ENCODE measurements at regions not wholly inside any gene's neighbourhood (a gene's known extent, or its start where the extent isn't known, plus 50 kb on each side); places are given as distances from the start of the nearest gene placed in this dataset.
"Not testable (repeated sequence)": the region's sequence is repeated elsewhere in the genome, so short reads cannot be mapped to it uniquely, and the experiment has no call there.

DNA sequence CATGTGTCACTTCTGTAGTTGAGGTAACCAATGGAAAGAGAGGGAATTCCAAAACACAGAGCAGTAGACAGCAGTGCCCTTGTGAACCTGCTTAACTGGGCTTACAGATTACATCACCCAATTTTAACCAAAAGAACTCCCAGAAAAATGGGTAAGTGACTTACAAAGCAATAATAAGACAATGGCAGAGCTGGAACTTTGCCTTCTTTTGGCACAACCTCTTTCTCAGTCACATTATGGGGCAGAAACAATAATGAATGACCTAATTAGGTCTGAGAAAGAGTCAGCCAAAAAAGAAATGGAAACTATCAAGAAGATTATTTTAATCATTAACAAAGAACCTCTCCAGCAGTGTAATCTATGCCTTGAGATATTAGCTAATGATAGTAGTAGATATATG, 146.5 kb downstream of the SPATA31D1 start:
- Histone ChIP-seq H3K9ac (ENCODE audit: insufficient read depth in 1 of 2, low read depth in 2 of 2, low read length in 2 of 2) (no peak overlapping the region), H3K36me3 (ENCODE audit: control insufficient read depth, insufficient read depth, low read length) (no peaks in the 10 kb centered on the region), H3K4me2 (ENCODE audit: insufficient read depth, low read length) (no peak overlapping the region), H3K4me1 (replicated peaks in 1 of 2; ENCODE audit: control insufficient read depth in 2 of 2, insufficient read depth in 2 of 2, low read length in 2 of 2) (no peaks in the 10 kb centered on the region), H3K27me3 (ENCODE audit: control insufficient read depth in 2 of 2, insufficient read depth in 2 of 2, low read length in 2 of 2) (no peaks in the 10 kb centered on the region), H3K79me2 (ENCODE audit: control insufficient read depth, insufficient read depth, low read length) (no peaks in the 10 kb centered on the region), H3K4me3 (no peak overlapping the region), H4K20me1 (replicated peaks; ENCODE audit: control insufficient read depth, insufficient read depth, low read length) (no peaks in the 10 kb centered on the region), H2AFZ (ENCODE audit: low read depth, low read length) (no peak overlapping the region), H3K9me3 (replicated peaks; ENCODE audit: control insufficient read depth, insufficient read depth, low read depth, low read length) (no peaks in the 10 kb centered on the region), H3K27ac (ENCODE audit: extremely low read depth, low read depth, low read length) (no peak overlapping the region), H3K9me1 (ENCODE audit: control insufficient read depth, insufficient read depth, low read length) (no peaks in the 10 kb centered on the region)
- CTCF ChIA-PET (ENCODE audit: low intra/inter-chr PET ratio): no interaction called here
- POLR2A ChIA-PET: no interaction called here
- ATAC-seq: no peak
- no peak for FAIRE-seq
- no TSS peak for BruUV-seq (replicated peaks)
- no peak for TF ChIP-seq MYNN (IDR thresholded peaks at IDR 0.05)
- no peak for TF ChIP-seq MYNN (CRISPR knock-in tag; IDR thresholded peaks at IDR 0.05)
- no peak for TF ChIP-seq RBM34 (IDR thresholded peaks at IDR 0.05; ENCODE audit: borderline replicate concordance, insufficient read depth, low read length)
- no peak for TF ChIP-seq STAT5A (IDR thresholded peaks at IDR 0.05; ENCODE audit: borderline replicate concordance, low read length)
- TF ChIP-seq YY1 (IDR thresholded peaks at IDR 0.05; ENCODE audit: borderline replicate concordance in 1 of 3, control insufficient read depth in 1 of 3, extremely low read depth in 1 of 3, insufficient read depth in 3 of 3, insufficient read length in 1 of 3, insufficient replicate concordance in 2 of 3, low read depth in 1 of 3, low read length in 2 of 3): no peak
- no peak for TF ChIP-seq BMI1 (IDR thresholded peaks at IDR 0.05; ENCODE audit: low read length)
- TF ChIP-seq FOXP1 (CRISPR knock-in tag; IDR thresholded peaks at IDR 0.05): no peak
- TF ChIP-seq, protein P1, sequence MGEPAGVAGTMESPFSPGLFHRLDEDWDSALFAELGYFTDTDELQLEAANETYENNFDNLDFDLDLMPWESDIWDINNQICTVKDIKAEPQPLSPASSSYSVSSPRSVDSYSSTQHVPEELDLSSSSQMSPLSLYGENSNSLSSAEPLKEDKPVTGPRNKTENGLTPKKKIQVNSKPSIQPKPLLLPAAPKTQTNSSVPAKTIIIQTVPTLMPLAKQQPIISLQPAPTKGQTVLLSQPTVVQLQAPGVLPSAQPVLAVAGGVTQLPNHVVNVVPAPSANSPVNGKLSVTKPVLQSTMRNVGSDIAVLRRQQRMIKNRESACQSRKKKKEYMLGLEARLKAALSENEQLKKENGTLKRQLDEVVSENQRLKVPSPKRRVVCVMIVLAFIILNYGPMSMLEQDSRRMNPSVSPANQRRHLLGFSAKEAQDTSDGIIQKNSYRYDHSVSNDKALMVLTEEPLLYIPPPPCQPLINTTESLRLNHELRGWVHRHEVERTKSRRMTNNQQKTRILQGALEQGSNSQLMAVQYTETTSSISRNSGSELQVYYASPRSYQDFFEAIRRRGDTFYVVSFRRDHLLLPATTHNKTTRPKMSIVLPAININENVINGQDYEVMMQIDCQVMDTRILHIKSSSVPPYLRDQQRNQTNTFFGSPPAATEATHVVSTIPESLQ (CRISPR knock-in tag; IDR thresholded peaks at IDR 0.05): no peak
- no peak for TF ChIP-seq MAFF (IDR thresholded peaks at IDR 0.05; ENCODE audit: low read length)
- TF ChIP-seq NCOR1 (IDR thresholded peaks at IDR 0.05): no peak
- TF ChIP-seq, protein P2, sequence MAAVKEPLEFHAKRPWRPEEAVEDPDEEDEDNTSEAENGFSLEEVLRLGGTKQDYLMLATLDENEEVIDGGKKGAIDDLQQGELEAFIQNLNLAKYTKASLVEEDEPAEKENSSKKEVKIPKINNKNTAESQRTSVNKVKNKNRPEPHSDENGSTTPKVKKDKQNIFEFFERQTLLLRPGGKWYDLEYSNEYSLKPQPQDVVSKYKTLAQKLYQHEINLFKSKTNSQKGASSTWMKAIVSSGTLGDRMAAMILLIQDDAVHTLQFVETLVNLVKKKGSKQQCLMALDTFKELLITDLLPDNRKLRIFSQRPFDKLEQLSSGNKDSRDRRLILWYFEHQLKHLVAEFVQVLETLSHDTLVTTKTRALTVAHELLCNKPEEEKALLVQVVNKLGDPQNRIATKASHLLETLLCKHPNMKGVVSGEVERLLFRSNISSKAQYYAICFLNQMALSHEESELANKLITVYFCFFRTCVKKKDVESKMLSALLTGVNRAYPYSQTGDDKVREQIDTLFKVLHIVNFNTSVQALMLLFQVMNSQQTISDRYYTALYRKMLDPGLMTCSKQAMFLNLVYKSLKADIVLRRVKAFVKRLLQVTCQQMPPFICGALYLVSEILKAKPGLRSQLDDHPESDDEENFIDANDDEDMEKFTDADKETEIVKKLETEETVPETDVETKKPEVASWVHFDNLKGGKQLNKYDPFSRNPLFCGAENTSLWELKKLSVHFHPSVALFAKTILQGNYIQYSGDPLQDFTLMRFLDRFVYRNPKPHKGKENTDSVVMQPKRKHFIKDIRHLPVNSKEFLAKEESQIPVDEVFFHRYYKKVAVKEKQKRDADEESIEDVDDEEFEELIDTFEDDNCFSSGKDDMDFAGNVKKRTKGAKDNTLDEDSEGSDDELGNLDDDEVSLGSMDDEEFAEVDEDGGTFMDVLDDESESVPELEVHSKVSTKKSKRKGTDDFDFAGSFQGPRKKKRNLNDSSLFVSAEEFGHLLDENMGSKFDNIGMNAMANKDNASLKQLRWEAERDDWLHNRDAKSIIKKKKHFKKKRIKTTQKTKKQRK (IDR thresholded peaks at IDR 0.05; ENCODE audit: borderline replicate concordance, low read depth, low read length): no peak
- intact Hi-C loops (cut with micrococcal nuclease) (no loop called here), in situ Hi-C loops (cut with MboI) (no loop called here)
- DNase-seq (ENCODE audit: extremely low read depth in 1 of 4, low spot score in 3 of 4): no peak

DNA sequence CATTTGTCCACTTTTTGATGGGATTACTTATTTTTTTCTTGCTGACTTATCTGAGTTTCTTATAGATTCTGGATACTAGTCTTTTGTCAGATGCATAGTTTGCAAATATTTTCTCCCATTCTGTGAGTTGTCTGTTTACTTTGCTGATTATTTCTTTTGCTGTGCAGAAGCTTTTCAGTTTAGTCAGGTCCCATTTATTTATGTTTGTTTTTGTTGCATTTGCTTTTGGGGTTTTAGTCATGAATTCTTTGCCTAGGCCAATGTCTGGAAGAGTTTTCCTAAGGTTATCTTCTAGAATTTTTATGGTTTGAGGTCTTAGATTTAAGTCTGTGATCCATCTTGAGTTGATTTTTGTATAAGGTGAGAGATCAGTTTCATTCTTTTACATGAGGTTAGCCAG, 149.5 kb downstream of the SPATA31D1 start:
- H3K9me1 ChIP-seq (ENCODE audit: control insufficient read depth, insufficient read depth, low read length); BruUV-seq (replicated peaks); ATAC-seq; H3K79me2 ChIP-seq (ENCODE audit: control insufficient read depth, insufficient read depth, low read length); H3K4me1 ChIP-seq (replicated peaks in 1 of 2; ENCODE audit: control insufficient read depth in 2 of 2, insufficient read depth in 2 of 2, low read length in 2 of 2); H3K9ac ChIP-seq (ENCODE audit: insufficient read depth in 1 of 2, low read depth in 2 of 2, low read length in 2 of 2); DNase-seq (ENCODE audit: extremely low read depth in 1 of 4, low spot score in 3 of 4); H3K4me2 ChIP-seq (ENCODE audit: insufficient read depth, low read length); POLR2A ChIA-PET; H2AFZ ChIP-seq (ENCODE audit: low read depth, low read length); FAIRE-seq; intact Hi-C loops (cut with micrococcal nuclease); H3K27ac ChIP-seq (ENCODE audit: extremely low read depth, low read depth, low read length); H3K36me3 ChIP-seq (ENCODE audit: control insufficient read depth, insufficient read depth, low read length); H3K4me3 ChIP-seq; H4K20me1 ChIP-seq (replicated peaks; ENCODE audit: control insufficient read depth, insufficient read depth, low read length); in situ Hi-C loops (cut with MboI); H3K9me3 ChIP-seq (replicated peaks; ENCODE audit: control insufficient read depth, insufficient read depth, low read depth, low read length); H3K27me3 ChIP-seq (ENCODE audit: control insufficient read depth in 2 of 2, insufficient read depth in 2 of 2, low read length in 2 of 2); CTCF ChIA-PET (ENCODE audit: low intra/inter-chr PET ratio): not testable (repeated sequence)

Measured in K562 (cell line).